GM18868 (cell line): ENCODE measurements at regions not wholly inside any gene's neighbourhood (a gene's known extent, or its start where the extent isn't known, plus 50 kb on each side); places are given as distances from the start of the nearest gene placed in this dataset.

Experiments
- ATAC-seq: cut with Tn5 transposase; IDR thresholded peaks from one replicate; pipeline ENCODE4 v1.9.1; 2021; ENCODE audit warnings: mild to moderate bottlenecking, moderate library complexity; ENCODE audit not compliant: unreplicated experiment

GRCh38 chr10:130545697-130546096 is 409.5 kb downstream of the GLRX3 start:
- ATAC-seq, result no peak

- ATAC-seq, result no peak
Observed at GRCh38 chr10:130546841-130547240, 410.6 kb downstream of the GLRX3 start.

- no peak for ATAC-seq
Observed at GRCh38 chr10:130547368-130547767, 411.2 kb downstream of the GLRX3 start.

GRCh38 chr10:130550952-130551674 is 414.9 kb downstream of the GLRX3 start:
- ATAC-seq, result no peak

GRCh38 chr10:130551676-130552075 is 415.5 kb downstream of the GLRX3 start:
- no peak for ATAC-seq

GRCh38 chr10:130553826-130554225 is 417.6 kb downstream of the GLRX3 start:
- ATAC-seq, result no peak

GRCh38 chr10:130554701-130555410 is 418.7 kb downstream of the GLRX3 start:
- no peak for ATAC-seq

- no peak for ATAC-seq
Observed at GRCh38 chr10:130555411-130555750, 419.2 kb downstream of the GLRX3 start.

GRCh38 chr10:130557181-130557845 is 421.1 kb downstream of the GLRX3 start:
- ATAC-seq, result no peak

- ATAC-seq, result no peak
Observed at GRCh38 chr10:130558746-130559546, 422.8 kb downstream of the GLRX3 start.

GRCh38 chr10:130559547-130559880 is 423.3 kb downstream of the GLRX3 start:
- ATAC-seq, result no peak

- no peak for ATAC-seq
Observed at GRCh38 chr10:130560116-130560515, 423.9 kb downstream of the GLRX3 start.

GRCh38 chr10:130560573-130560972 is 424.4 kb downstream of the GLRX3 start:
- no peak for ATAC-seq

GRCh38 chr10:130561681-130562080 is 425.5 kb downstream of the GLRX3 start:
- ATAC-seq, result no peak

GRCh38 chr10:130567011-130567410 is 430.8 kb downstream of the GLRX3 start:
- ATAC-seq, result no peak

- no peak for ATAC-seq
Observed at GRCh38 chr10:130567436-130567835, 431.2 kb downstream of the GLRX3 start.

GRCh38 chr10:130568246-130568645 is 432.1 kb downstream of the GLRX3 start:
- no peak for ATAC-seq

GRCh38 chr10:130570074-130570473 is 433.9 kb downstream of the GLRX3 start:
- ATAC-seq, result no peak

- no peak for ATAC-seq
Observed at GRCh38 chr10:130571674-130572073, 435.5 kb downstream of the GLRX3 start.

GRCh38 chr10:130573446-130573845 is 437.3 kb downstream of the GLRX3 start:
- no peak for ATAC-seq

- ATAC-seq, result no peak
Observed at GRCh38 chr10:130575756-130576285, 439.6 kb downstream of the GLRX3 start.
